ENCODE measurements at regions not wholly inside any gene's neighbourhood (a gene's known extent, or its start where the extent isn't known, plus 50 kb on each side); places are given as distances from the start of the nearest gene placed in this dataset.

- in situ Hi-C loops (cut with HindIII; ENCODE audit: low pct_ligation_motif_present, low sequenced_read_pairs): no loop called here
- DNase-seq: no peak
- no peak overlapping the region for H3K4me3 ChIP-seq (ENCODE audit: low read depth, low read length)
- H3K27me3 ChIP-seq (replicated peaks): no peaks in the 10 kb centered on the region
- no peak overlapping the region for H3K27ac ChIP-seq
- H3K36me3 ChIP-seq (replicated peaks): no peaks in the 10 kb centered on the region
- TF ChIP-seq CTCF (IDR thresholded peaks at IDR 0.05; ENCODE audit: low read depth, low read length, missing control alignments): no peak
Measured at GRCh38 chr18:51891876-51892275, 448.1 kb upstream of the DCC start.

- in situ Hi-C loops (cut with HindIII; ENCODE audit: low pct_ligation_motif_present, low sequenced_read_pairs): no loop called here
- Histone ChIP-seq H3K27me3 (replicated peaks) (no peaks in the 10 kb centered on the region), H3K36me3 (replicated peaks) (no peaks in the 10 kb centered on the region), H3K27ac (no peak overlapping the region), H3K4me3 (ENCODE audit: low read depth, low read length) (no peak overlapping the region)
- no peak for DNase-seq
- no peak for TF ChIP-seq CTCF (IDR thresholded peaks at IDR 0.05; ENCODE audit: low read depth, low read length, missing control alignments)
Measured at GRCh38 chr18:51897884-51898283, 442.1 kb upstream of the DCC start.

- no peaks in the 10 kb centered on the region for H3K36me3 ChIP-seq (replicated peaks)
- H3K27me3 ChIP-seq (replicated peaks): no peaks in the 10 kb centered on the region
- H3K27ac ChIP-seq: no peak overlapping the region
- in situ Hi-C loops (cut with HindIII; ENCODE audit: low pct_ligation_motif_present, low sequenced_read_pairs): no loop called here
- H3K4me3 ChIP-seq (ENCODE audit: low read depth, low read length): no peak overlapping the region
- no peak for DNase-seq
- no peak for TF ChIP-seq CTCF (IDR thresholded peaks at IDR 0.05; ENCODE audit: low read depth, low read length, missing control alignments)
Measured at GRCh38 chr18:51907687-51908597, 432.1 kb upstream of the DCC start.

- in situ Hi-C loops (cut with HindIII; ENCODE audit: low pct_ligation_motif_present, low sequenced_read_pairs): no loop called here
- H3K27ac ChIP-seq: no peak overlapping the region
- TF ChIP-seq CTCF (IDR thresholded peaks at IDR 0.05; ENCODE audit: low read depth, low read length, missing control alignments): no peak
Measured at GRCh38 chr18:51908598-51908944, 431.4 kb upstream of the DCC start.

GRCh38 chr18:51911584-51911983, 428.4 kb upstream of the DCC start:
- no peak overlapping the region for H3K27ac ChIP-seq
- in situ Hi-C loops (cut with HindIII; ENCODE audit: low pct_ligation_motif_present, low sequenced_read_pairs): no loop called here
- no peaks in the 10 kb centered on the region for H3K36me3 ChIP-seq (replicated peaks)

More at GRCh38 chr18:51908598-51908944, 431.4 kb upstream of the DCC start:
- no peak overlapping the region for H3K4me3 ChIP-seq (ENCODE audit: low read depth, low read length)
- no peaks in the 10 kb centered on the region for H3K27me3 ChIP-seq (replicated peaks)
- no peaks in the 10 kb centered on the region for H3K36me3 ChIP-seq (replicated peaks)
- no peak for DNase-seq

More at GRCh38 chr18:51911584-51911983, 428.4 kb upstream of the DCC start:
- H3K27me3 ChIP-seq (replicated peaks): no peaks in the 10 kb centered on the region
- H3K4me3 ChIP-seq (ENCODE audit: low read depth, low read length): no peak overlapping the region
- DNase-seq: no peak
- TF ChIP-seq CTCF (IDR thresholded peaks at IDR 0.05; ENCODE audit: low read depth, low read length, missing control alignments): no peak

Measured in brain microvascular endothelial cell (primary cell).